ENCODE measurements at regions not wholly inside any gene's neighbourhood (a gene's known extent, or its start where the extent isn't known, plus 50 kb on each side); places are given as distances from the start of the nearest gene placed in this dataset.

- ATAC-seq (no peak), DNase-seq (no peak)
- no peaks in the 10 kb centered on the region for H3K36me3 Mint-ChIP-seq (ENCODE audit: low read depth)
- H3K4me3 Mint-ChIP-seq, result no peak overlapping the region
- H3K27me3 Mint-ChIP-seq, result no peaks in the 10 kb centered on the region
- H3K4me1 Mint-ChIP-seq, result no peaks in the 10 kb centered on the region
- H3K9me3 ChIP-seq (ENCODE audit: control insufficient read depth, low read length, poor library complexity, severe bottlenecking), result no peaks in the 10 kb centered on the region
- no peak overlapping the region for H3K27ac Mint-ChIP-seq
Observed at GRCh38 chr10:121221991-121222390, 370.8 kb downstream of the WDR11 start.

- DNase-seq, result no peak
- Mint-ChIP-seq H3K36me3 (ENCODE audit: low read depth) (no peaks in the 10 kb centered on the region), H3K4me3 (no peak overlapping the region), H3K4me1 (no peaks in the 10 kb centered on the region), H3K27me3 (no peaks in the 10 kb centered on the region), H3K27ac (no peak overlapping the region)
- no peak for ATAC-seq
- no peaks in the 10 kb centered on the region for H3K9me3 ChIP-seq (ENCODE audit: control insufficient read depth, low read length, poor library complexity, severe bottlenecking)
Observed at GRCh38 chr10:121222842-121223241, 371.7 kb downstream of the WDR11 start.

- Mint-ChIP-seq H3K36me3 (ENCODE audit: low read depth) (no peaks in the 10 kb centered on the region), H3K27ac (no peak overlapping the region), H3K4me3 (no peak overlapping the region), H3K4me1 (no peaks in the 10 kb centered on the region), H3K27me3 (no peaks in the 10 kb centered on the region)
- H3K9me3 ChIP-seq (ENCODE audit: control insufficient read depth, low read length, poor library complexity, severe bottlenecking), result no peaks in the 10 kb centered on the region
- ATAC-seq (no peak), DNase-seq (no peak)
Observed at GRCh38 chr10:121231079-121231478, 367.2 kb downstream of the FGFR2 start.

GRCh38 chr10:121232494-121232893 is 365.8 kb downstream of the FGFR2 start:
- Mint-ChIP-seq H3K36me3 (ENCODE audit: low read depth) (peaks cover 2% of the 10 kb centered on the region), H3K4me1 (no peaks in the 10 kb centered on the region), H3K4me3 (no peak overlapping the region), H3K27ac (no peak overlapping the region), H3K27me3 (no peaks in the 10 kb centered on the region)
- no peak for DNase-seq
- ATAC-seq, result no peak
- no peaks in the 10 kb centered on the region for H3K9me3 ChIP-seq (ENCODE audit: control insufficient read depth, low read length, poor library complexity, severe bottlenecking)

GRCh38 chr10:121235692-121236091 is 362.6 kb downstream of the FGFR2 start:
- no peaks in the 10 kb centered on the region for H3K9me3 ChIP-seq (ENCODE audit: control insufficient read depth, low read length, poor library complexity, severe bottlenecking)
- H3K27me3 Mint-ChIP-seq, result no peaks in the 10 kb centered on the region

GRCh38 chr10:121236621-121237020 is 361.6 kb downstream of the FGFR2 start:
- H3K9me3 ChIP-seq (ENCODE audit: control insufficient read depth, low read length, poor library complexity, severe bottlenecking), result no peaks in the 10 kb centered on the region
- H3K4me1 Mint-ChIP-seq, result no peaks in the 10 kb centered on the region
- no peaks in the 10 kb centered on the region for H3K27me3 Mint-ChIP-seq
- no peak overlapping the region for H3K27ac Mint-ChIP-seq
- no peak overlapping the region for H3K4me3 Mint-ChIP-seq
- ATAC-seq, result no peak
- peaks cover 2% of the 10 kb centered on the region for H3K36me3 Mint-ChIP-seq (ENCODE audit: low read depth)
- no peak for DNase-seq

More at GRCh38 chr10:121235692-121236091, 362.6 kb downstream of the FGFR2 start:
- no peak overlapping the region for H3K4me3 Mint-ChIP-seq
- no peak for ATAC-seq
- peaks cover 2% of the 10 kb centered on the region for H3K36me3 Mint-ChIP-seq (ENCODE audit: low read depth)
- H3K27ac Mint-ChIP-seq, result no peak overlapping the region
- no peak for DNase-seq
- H3K4me1 Mint-ChIP-seq, result no peaks in the 10 kb centered on the region

GRCh38 chr10:121237718-121238117 is 360.5 kb downstream of the FGFR2 start:
- Mint-ChIP-seq H3K4me1 (no peaks in the 10 kb centered on the region), H3K27ac (no peak overlapping the region)

GRCh38 chr10:121240011-121240410 is 358.2 kb downstream of the FGFR2 start:
- H3K36me3 Mint-ChIP-seq (ENCODE audit: low read depth), result peaks cover 2% of the 10 kb centered on the region
- ATAC-seq (no peak), DNase-seq (no peak)

More at GRCh38 chr10:121237718-121238117, 360.5 kb downstream of the FGFR2 start:
- DNase-seq (no peak), ATAC-seq (no peak)
- no peaks in the 10 kb centered on the region for H3K9me3 ChIP-seq (ENCODE audit: control insufficient read depth, low read length, poor library complexity, severe bottlenecking)
- Mint-ChIP-seq H3K27me3 (no peaks in the 10 kb centered on the region), H3K36me3 (ENCODE audit: low read depth) (peaks cover 2% of the 10 kb centered on the region), H3K4me3 (no peak overlapping the region)

GRCh38 chr10:121240556-121240955 is 357.7 kb downstream of the FGFR2 start:
- H3K36me3 Mint-ChIP-seq (ENCODE audit: low read depth), result peaks cover 2% of the 10 kb centered on the region
- H3K9me3 ChIP-seq (ENCODE audit: control insufficient read depth, low read length, poor library complexity, severe bottlenecking), result no peaks in the 10 kb centered on the region
- H3K4me3 Mint-ChIP-seq, result no peak overlapping the region
- no peak for DNase-seq
- H3K27me3 Mint-ChIP-seq, result no peaks in the 10 kb centered on the region
- no peaks in the 10 kb centered on the region for H3K4me1 Mint-ChIP-seq
- H3K27ac Mint-ChIP-seq, result no peak overlapping the region
- ATAC-seq, result no peak

More at GRCh38 chr10:121240011-121240410, 358.2 kb downstream of the FGFR2 start:
- Mint-ChIP-seq H3K4me3 (no peak overlapping the region), H3K4me1 (no peaks in the 10 kb centered on the region), H3K27ac (no peak overlapping the region), H3K27me3 (no peaks in the 10 kb centered on the region)
- no peaks in the 10 kb centered on the region for H3K9me3 ChIP-seq (ENCODE audit: control insufficient read depth, low read length, poor library complexity, severe bottlenecking)

GRCh38 chr10:121241337-121241736 is 356.9 kb downstream of the FGFR2 start:
- no peaks in the 10 kb centered on the region for H3K27me3 Mint-ChIP-seq
- H3K36me3 Mint-ChIP-seq (ENCODE audit: low read depth), result peaks cover 2% of the 10 kb centered on the region
- no peak overlapping the region for H3K27ac Mint-ChIP-seq
- no peak overlapping the region for H3K4me3 Mint-ChIP-seq
- H3K9me3 ChIP-seq (ENCODE audit: control insufficient read depth, low read length, poor library complexity, severe bottlenecking), result no peaks in the 10 kb centered on the region
- H3K4me1 Mint-ChIP-seq, result no peaks in the 10 kb centered on the region
- no peak for DNase-seq
- no peak for ATAC-seq

- DNase-seq (no peak), ATAC-seq (no peak)
- Mint-ChIP-seq H3K4me1 (peaks cover 2% of the 10 kb centered on the region), H3K27me3 (no peaks in the 10 kb centered on the region), H3K36me3 (ENCODE audit: low read depth) (no peaks in the 10 kb centered on the region), H3K4me3 (no peak overlapping the region), H3K27ac (no peak overlapping the region)
- no peaks in the 10 kb centered on the region for H3K9me3 ChIP-seq (ENCODE audit: control insufficient read depth, low read length, poor library complexity, severe bottlenecking)
Observed at GRCh38 chr10:121242741-121243608, 355.3 kb downstream of the FGFR2 start.

- Mint-ChIP-seq H3K4me1 (peaks cover 2% of the 10 kb centered on the region), H3K27ac (no peak overlapping the region), H3K27me3 (no peaks in the 10 kb centered on the region), H3K4me3 (no peak overlapping the region), H3K36me3 (ENCODE audit: low read depth) (no peaks in the 10 kb centered on the region)
- no peak for ATAC-seq
- H3K9me3 ChIP-seq (ENCODE audit: control insufficient read depth, low read length, poor library complexity, severe bottlenecking), result no peaks in the 10 kb centered on the region
- no peak for DNase-seq
Observed at GRCh38 chr10:121243609-121244241, 354.5 kb downstream of the FGFR2 start.

GRCh38 chr10:121244818-121245217 is 353.4 kb downstream of the FGFR2 start:
- Mint-ChIP-seq H3K36me3 (ENCODE audit: low read depth) (no peaks in the 10 kb centered on the region), H3K27ac (no peak overlapping the region), H3K27me3 (no peaks in the 10 kb centered on the region), H3K4me3 (no peak overlapping the region), H3K4me1 (peaks cover 2% of the 10 kb centered on the region)
- DNase-seq (no peak), ATAC-seq (no peak)
- no peaks in the 10 kb centered on the region for H3K9me3 ChIP-seq (ENCODE audit: control insufficient read depth, low read length, poor library complexity, severe bottlenecking)

Data from T-helper 17 cell (primary cell).